ENCODE measurements at regions not wholly inside any gene's neighbourhood (a gene's known extent, or its start where the extent isn't known, plus 50 kb on each side); places are given as distances from the start of the nearest gene placed in this dataset.

DNA sequence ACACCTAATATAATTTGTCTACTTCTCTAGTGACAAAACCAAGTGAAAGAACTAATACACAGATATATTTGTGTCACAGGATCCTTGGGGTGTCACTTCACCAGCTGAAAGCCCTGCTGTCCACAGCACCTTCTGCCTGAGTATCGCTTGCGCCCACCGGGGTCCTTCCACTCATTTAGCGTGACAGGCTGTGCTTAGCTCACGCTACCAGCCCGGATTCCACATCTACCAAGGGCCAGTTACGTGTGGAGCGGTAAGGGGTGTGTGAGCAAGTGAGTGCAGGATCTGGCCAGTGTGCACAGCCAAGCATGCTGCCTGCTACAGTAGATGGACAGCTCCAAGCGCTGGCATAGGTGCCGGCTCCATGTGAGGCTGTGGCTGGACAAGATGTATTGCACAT, 810.9 kb downstream of the NSUN3 start:
- TF ChIP-seq, protein P1, sequence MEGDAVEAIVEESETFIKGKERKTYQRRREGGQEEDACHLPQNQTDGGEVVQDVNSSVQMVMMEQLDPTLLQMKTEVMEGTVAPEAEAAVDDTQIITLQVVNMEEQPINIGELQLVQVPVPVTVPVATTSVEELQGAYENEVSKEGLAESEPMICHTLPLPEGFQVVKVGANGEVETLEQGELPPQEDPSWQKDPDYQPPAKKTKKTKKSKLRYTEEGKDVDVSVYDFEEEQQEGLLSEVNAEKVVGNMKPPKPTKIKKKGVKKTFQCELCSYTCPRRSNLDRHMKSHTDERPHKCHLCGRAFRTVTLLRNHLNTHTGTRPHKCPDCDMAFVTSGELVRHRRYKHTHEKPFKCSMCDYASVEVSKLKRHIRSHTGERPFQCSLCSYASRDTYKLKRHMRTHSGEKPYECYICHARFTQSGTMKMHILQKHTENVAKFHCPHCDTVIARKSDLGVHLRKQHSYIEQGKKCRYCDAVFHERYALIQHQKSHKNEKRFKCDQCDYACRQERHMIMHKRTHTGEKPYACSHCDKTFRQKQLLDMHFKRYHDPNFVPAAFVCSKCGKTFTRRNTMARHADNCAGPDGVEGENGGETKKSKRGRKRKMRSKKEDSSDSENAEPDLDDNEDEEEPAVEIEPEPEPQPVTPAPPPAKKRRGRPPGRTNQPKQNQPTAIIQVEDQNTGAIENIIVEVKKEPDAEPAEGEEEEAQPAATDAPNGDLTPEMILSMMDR (IDR thresholded peaks at IDR 0.05) = no peak
- TF ChIP-seq, protein P2, sequence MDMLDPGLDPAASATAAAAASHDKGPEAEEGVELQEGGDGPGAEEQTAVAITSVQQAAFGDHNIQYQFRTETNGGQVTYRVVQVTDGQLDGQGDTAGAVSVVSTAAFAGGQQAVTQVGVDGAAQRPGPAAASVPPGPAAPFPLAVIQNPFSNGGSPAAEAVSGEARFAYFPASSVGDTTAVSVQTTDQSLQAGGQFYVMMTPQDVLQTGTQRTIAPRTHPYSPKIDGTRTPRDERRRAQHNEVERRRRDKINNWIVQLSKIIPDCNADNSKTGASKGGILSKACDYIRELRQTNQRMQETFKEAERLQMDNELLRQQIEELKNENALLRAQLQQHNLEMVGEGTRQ (CRISPR knock-in tag; IDR thresholded peaks at IDR 0.05) = no peak
- TF ChIP-seq GABPB1 (CRISPR knock-in tag; IDR thresholded peaks at IDR 0.05) = no peak
- TF ChIP-seq, protein P3, sequence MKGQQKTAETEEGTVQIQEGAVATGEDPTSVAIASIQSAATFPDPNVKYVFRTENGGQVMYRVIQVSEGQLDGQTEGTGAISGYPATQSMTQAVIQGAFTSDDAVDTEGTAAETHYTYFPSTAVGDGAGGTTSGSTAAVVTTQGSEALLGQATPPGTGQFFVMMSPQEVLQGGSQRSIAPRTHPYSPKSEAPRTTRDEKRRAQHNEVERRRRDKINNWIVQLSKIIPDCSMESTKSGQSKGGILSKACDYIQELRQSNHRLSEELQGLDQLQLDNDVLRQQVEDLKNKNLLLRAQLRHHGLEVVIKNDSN (CRISPR knock-in tag; IDR thresholded peaks at IDR 0.05) = no peak
- TF ChIP-seq, protein P4, sequence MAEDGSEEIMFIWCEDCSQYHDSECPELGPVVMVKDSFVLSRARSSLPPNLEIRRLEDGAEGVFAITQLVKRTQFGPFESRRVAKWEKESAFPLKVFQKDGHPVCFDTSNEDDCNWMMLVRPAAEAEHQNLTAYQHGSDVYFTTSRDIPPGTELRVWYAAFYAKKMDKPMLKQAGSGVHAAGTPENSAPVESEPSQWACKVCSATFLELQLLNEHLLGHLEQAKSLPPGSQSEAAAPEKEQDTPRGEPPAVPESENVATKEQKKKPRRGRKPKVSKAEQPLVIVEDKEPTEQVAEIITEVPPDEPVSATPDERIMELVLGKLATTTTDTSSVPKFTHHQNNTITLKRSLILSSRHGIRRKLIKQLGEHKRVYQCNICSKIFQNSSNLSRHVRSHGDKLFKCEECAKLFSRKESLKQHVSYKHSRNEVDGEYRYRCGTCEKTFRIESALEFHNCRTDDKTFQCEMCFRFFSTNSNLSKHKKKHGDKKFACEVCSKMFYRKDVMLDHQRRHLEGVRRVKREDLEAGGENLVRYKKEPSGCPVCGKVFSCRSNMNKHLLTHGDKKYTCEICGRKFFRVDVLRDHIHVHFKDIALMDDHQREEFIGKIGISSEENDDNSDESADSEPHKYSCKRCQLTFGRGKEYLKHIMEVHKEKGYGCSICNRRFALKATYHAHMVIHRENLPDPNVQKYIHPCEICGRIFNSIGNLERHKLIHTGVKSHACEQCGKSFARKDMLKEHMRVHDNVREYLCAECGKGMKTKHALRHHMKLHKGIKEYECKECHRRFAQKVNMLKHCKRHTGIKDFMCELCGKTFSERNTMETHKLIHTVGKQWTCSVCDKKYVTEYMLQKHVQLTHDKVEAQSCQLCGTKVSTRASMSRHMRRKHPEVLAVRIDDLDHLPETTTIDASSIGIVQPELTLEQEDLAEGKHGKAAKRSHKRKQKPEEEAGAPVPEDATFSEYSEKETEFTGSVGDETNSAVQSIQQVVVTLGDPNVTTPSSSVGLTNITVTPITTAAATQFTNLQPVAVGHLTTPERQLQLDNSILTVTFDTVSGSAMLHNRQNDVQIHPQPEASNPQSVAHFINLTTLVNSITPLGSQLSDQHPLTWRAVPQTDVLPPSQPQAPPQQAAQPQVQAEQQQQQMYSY (CRISPR knock-in tag; IDR thresholded peaks at IDR 0.05) = no peak
- TF ChIP-seq, protein P5, sequence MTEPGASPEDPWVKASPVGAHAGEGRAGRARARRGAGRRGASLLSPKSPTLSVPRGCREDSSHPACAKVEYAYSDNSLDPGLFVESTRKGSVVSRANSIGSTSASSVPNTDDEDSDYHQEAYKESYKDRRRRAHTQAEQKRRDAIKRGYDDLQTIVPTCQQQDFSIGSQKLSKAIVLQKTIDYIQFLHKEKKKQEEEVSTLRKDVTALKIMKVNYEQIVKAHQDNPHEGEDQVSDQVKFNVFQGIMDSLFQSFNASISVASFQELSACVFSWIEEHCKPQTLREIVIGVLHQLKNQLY (CRISPR knock-in tag; IDR thresholded peaks at IDR 0.05) = no peak
- TF ChIP-seq, protein P6, sequence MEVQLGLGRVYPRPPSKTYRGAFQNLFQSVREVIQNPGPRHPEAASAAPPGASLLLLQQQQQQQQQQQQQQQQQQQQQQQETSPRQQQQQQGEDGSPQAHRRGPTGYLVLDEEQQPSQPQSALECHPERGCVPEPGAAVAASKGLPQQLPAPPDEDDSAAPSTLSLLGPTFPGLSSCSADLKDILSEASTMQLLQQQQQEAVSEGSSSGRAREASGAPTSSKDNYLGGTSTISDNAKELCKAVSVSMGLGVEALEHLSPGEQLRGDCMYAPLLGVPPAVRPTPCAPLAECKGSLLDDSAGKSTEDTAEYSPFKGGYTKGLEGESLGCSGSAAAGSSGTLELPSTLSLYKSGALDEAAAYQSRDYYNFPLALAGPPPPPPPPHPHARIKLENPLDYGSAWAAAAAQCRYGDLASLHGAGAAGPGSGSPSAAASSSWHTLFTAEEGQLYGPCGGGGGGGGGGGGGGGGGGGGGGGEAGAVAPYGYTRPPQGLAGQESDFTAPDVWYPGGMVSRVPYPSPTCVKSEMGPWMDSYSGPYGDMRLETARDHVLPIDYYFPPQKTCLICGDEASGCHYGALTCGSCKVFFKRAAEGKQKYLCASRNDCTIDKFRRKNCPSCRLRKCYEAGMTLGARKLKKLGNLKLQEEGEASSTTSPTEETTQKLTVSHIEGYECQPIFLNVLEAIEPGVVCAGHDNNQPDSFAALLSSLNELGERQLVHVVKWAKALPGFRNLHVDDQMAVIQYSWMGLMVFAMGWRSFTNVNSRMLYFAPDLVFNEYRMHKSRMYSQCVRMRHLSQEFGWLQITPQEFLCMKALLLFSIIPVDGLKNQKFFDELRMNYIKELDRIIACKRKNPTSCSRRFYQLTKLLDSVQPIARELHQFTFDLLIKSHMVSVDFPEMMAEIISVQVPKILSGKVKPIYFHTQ (CRISPR knock-in tag; IDR thresholded peaks at IDR 0.05) = no peak
- TF ChIP-seq FOXK1 (CRISPR knock-in tag; IDR thresholded peaks at IDR 0.05) = no peak
- TF ChIP-seq, protein P7, sequence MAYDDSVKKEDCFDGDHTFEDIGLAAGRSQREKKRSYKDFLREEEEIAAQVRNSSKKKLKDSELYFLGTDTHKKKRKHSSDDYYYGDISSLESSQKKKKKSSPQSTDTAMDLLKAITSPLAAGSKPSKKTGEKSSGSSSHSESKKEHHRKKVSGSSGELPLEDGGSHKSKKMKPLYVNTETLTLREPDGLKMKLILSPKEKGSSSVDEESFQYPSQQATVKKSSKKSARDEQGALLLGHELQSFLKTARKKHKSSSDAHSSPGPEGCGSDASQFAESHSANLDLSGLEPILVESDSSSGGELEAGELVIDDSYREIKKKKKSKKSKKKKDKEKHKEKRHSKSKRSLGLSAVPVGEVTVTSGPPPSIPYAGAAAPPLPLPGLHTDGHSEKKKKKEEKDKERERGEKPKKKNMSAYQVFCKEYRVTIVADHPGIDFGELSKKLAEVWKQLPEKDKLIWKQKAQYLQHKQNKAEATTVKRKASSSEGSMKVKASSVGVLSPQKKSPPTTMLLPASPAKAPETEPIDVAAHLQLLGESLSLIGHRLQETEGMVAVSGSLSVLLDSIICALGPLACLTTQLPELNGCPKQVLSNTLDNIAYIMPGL (CRISPR knock-in tag; IDR thresholded peaks at IDR 0.05) = no peak
- TF ChIP-seq ZNF317 (CRISPR knock-in tag; IDR thresholded peaks at IDR 0.05; ENCODE audit: borderline replicate concordance, low read depth) = no peak
- no peak for TF ChIP-seq ATF1 (CRISPR knock-in tag; IDR thresholded peaks at IDR 0.05)
- no peak for TF ChIP-seq CREB1 (CRISPR knock-in tag; IDR thresholded peaks at IDR 0.05)

Measured in WTC11 (cell line).